ENCODE measurements at regions not wholly inside any gene's neighbourhood (a gene's known extent, or its start where the extent isn't known, plus 50 kb on each side); places are given as distances from the start of the nearest gene placed in this dataset.
"Not testable (repeated sequence)": the region's sequence is repeated elsewhere in the genome, so short reads cannot be mapped to it uniquely, and the experiment has no call there.

GRCh38 chr3:96478496-96478895 is 335.9 kb upstream of the EPHA6 start:
- Histone ChIP-seq H3K9ac (ENCODE audit: low read depth, low read length) (no peak overlapping the region), H3K36me3 (ENCODE audit: control insufficient read depth, insufficient read depth, low read length) (no peaks in the 10 kb centered on the region), H3K27me3 (ENCODE audit: control insufficient read depth, insufficient read depth, low read length) (no peaks in the 10 kb centered on the region), H3K4me1 (ENCODE audit: control insufficient read depth, insufficient read depth, low read length) (no peaks in the 10 kb centered on the region), H3K9me3 (ENCODE audit: control insufficient read depth, insufficient read depth, low read length) (no peaks in the 10 kb centered on the region), H3K4me3 (ENCODE audit: low read depth, low read length) (no peak overlapping the region), H3K27ac (ENCODE audit: low read depth, low read length) (no peak overlapping the region)

DNA sequence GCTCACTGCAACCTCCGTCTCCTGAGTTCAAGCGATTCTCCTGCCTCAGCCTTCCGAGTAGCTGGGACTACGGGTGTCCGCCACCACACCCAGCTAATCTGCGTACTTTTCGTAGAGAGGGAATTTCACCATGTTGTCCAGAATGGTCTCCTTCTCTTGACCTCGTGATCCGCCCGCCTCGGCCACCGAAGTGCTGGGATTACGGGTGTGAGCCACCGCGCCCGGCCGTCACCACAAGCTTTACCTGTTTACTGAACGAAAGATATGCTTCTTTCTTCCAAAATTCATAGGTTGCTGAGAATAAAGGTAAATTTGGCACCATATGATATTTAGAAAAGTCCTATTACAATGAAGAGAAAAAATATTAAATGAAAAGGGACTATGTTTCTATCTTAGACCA is 333.5 kb upstream of the EPHA6 start:
- H3K27ac ChIP-seq (ENCODE audit: low read depth, low read length), result no peak overlapping the region

DNA sequence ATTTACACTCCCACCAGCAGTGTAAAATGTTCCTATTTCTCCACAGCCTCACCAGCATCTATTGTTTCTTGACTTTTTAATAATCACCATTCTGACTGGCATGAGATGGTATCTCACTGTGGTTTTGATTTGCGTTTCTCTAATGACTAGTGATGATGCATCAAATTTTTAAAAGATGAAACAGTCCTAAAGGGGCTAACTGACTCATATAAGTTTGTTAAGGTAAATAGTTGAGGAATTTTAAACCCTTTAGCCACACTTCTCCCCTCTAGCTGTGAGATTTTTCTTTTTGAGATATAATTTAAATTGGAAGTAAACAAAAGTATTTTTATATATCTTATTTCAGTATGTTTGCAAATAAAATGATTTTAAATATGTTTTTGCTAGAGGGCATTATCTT is 331.2 kb upstream of the EPHA6 start:
- not testable (repeated sequence) for H3K4me1 ChIP-seq (ENCODE audit: control insufficient read depth, insufficient read depth, low read length); H3K4me3 ChIP-seq (ENCODE audit: low read depth, low read length); H3K27ac ChIP-seq (ENCODE audit: low read depth, low read length); H3K36me3 ChIP-seq (ENCODE audit: control insufficient read depth, insufficient read depth, low read length); H3K27me3 ChIP-seq (ENCODE audit: control insufficient read depth, insufficient read depth, low read length); H3K9me3 ChIP-seq (ENCODE audit: control insufficient read depth, insufficient read depth, low read length); H3K9ac ChIP-seq (ENCODE audit: low read depth, low read length)

More for the DNA sequence above, 333.5 kb upstream of the EPHA6 start:
- Histone ChIP-seq H3K27me3 (ENCODE audit: control insufficient read depth, insufficient read depth, low read length) (no peaks in the 10 kb centered on the region), H3K9me3 (ENCODE audit: control insufficient read depth, insufficient read depth, low read length) (no peaks in the 10 kb centered on the region), H3K4me1 (ENCODE audit: control insufficient read depth, insufficient read depth, low read length) (no peaks in the 10 kb centered on the region), H3K4me3 (ENCODE audit: low read depth, low read length) (no peak overlapping the region), H3K36me3 (ENCODE audit: control insufficient read depth, insufficient read depth, low read length) (no peaks in the 10 kb centered on the region), H3K9ac (ENCODE audit: low read depth, low read length) (no peak overlapping the region)

- no peak overlapping the region for H3K9ac ChIP-seq (ENCODE audit: low read depth, low read length)
- no peak overlapping the region for H3K27ac ChIP-seq (ENCODE audit: low read depth, low read length)
- no peak overlapping the region for H3K4me3 ChIP-seq (ENCODE audit: low read depth, low read length)
- H3K9me3 ChIP-seq (ENCODE audit: control insufficient read depth, insufficient read depth, low read length), result no peaks in the 10 kb centered on the region
- no peaks in the 10 kb centered on the region for H3K36me3 ChIP-seq (ENCODE audit: control insufficient read depth, insufficient read depth, low read length)
- no peaks in the 10 kb centered on the region for H3K4me1 ChIP-seq (ENCODE audit: control insufficient read depth, insufficient read depth, low read length)
- H3K27me3 ChIP-seq (ENCODE audit: control insufficient read depth, insufficient read depth, low read length), result no peaks in the 10 kb centered on the region
These were observed 330.6 kb upstream of the EPHA6 start for GRCh38 chr3:96483781-96484180.

DNA sequence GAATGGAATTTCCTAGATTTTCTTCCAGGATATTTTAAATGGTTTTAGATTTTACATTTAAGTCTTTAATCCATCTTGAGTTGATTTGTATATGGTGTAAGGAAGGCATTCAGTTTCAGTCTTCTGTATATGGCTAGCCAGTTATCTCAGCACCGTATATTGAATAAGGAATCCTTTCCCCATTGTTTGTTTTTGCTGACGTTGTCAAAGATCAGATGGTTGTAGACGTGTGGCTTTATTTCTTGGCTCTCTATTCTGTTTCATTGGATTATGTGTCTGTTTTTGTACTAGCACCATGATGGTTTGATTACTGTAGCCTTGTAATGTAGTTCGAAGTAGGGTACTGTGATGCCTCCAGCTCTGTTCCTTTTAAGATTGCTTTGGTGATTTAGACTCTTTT is 325.7 kb upstream of the EPHA6 start:
- Histone ChIP-seq H3K27ac (ENCODE audit: low read depth, low read length) (no peak overlapping the region), H3K4me3 (ENCODE audit: low read depth, low read length) (no peak overlapping the region), H3K9me3 (ENCODE audit: control insufficient read depth, insufficient read depth, low read length) (no peaks in the 10 kb centered on the region), H3K4me1 (ENCODE audit: control insufficient read depth, insufficient read depth, low read length) (no peaks in the 10 kb centered on the region), H3K36me3 (ENCODE audit: control insufficient read depth, insufficient read depth, low read length) (no peaks in the 10 kb centered on the region), H3K27me3 (ENCODE audit: control insufficient read depth, insufficient read depth, low read length) (no peaks in the 10 kb centered on the region), H3K9ac (ENCODE audit: low read depth, low read length) (no peak overlapping the region)

GRCh38 chr3:96491023-96491422 is 323.4 kb upstream of the EPHA6 start:
- no peaks in the 10 kb centered on the region for H3K27me3 ChIP-seq (ENCODE audit: control insufficient read depth, insufficient read depth, low read length)
- no peak overlapping the region for H3K4me3 ChIP-seq (ENCODE audit: low read depth, low read length)
- no peaks in the 10 kb centered on the region for H3K36me3 ChIP-seq (ENCODE audit: control insufficient read depth, insufficient read depth, low read length)
- H3K9ac ChIP-seq (ENCODE audit: low read depth, low read length), result no peak overlapping the region
- no peak overlapping the region for H3K27ac ChIP-seq (ENCODE audit: low read depth, low read length)
- no peaks in the 10 kb centered on the region for H3K9me3 ChIP-seq (ENCODE audit: control insufficient read depth, insufficient read depth, low read length)
- no peaks in the 10 kb centered on the region for H3K4me1 ChIP-seq (ENCODE audit: control insufficient read depth, insufficient read depth, low read length)

DNA sequence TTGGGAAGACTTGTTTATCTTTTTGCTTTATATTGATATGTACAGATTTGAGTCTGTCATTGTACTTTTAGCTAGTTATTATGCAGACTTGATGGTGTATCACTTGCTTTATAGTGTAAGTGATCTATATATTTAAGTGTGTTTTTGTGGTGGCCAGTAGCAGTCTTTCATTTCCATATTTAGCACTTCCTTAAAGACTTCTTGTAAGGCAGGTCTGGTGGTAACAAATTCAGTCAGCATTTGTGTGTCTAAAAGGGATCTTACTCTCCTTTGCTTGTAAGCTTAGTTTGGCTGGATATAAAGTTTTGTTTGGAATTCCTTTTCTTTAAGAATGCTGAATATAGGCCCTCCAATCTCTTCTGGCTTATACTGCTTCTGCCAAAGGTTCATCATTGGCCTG is 322.5 kb upstream of the EPHA6 start:
- H3K4me1 ChIP-seq (ENCODE audit: control insufficient read depth, insufficient read depth, low read length), result no peaks in the 10 kb centered on the region
- H3K4me3 ChIP-seq (ENCODE audit: low read depth, low read length), result no peak overlapping the region
- H3K27ac ChIP-seq (ENCODE audit: low read depth, low read length), result no peak overlapping the region
- no peaks in the 10 kb centered on the region for H3K27me3 ChIP-seq (ENCODE audit: control insufficient read depth, insufficient read depth, low read length)
- no peaks in the 10 kb centered on the region for H3K36me3 ChIP-seq (ENCODE audit: control insufficient read depth, insufficient read depth, low read length)
- no peaks in the 10 kb centered on the region for H3K9me3 ChIP-seq (ENCODE audit: control insufficient read depth, insufficient read depth, low read length)
- H3K9ac ChIP-seq (ENCODE audit: low read depth, low read length), result no peak overlapping the region

GRCh38 chr3:96510334-96510733 is 304.1 kb upstream of the EPHA6 start:
- H3K36me3 ChIP-seq (ENCODE audit: control insufficient read depth, insufficient read depth, low read length), result no peaks in the 10 kb centered on the region
- H3K27ac ChIP-seq (ENCODE audit: low read depth, low read length), result no peak overlapping the region
- H3K27me3 ChIP-seq (ENCODE audit: control insufficient read depth, insufficient read depth, low read length), result no peaks in the 10 kb centered on the region
- no peaks in the 10 kb centered on the region for H3K9me3 ChIP-seq (ENCODE audit: control insufficient read depth, insufficient read depth, low read length)
- no peak overlapping the region for H3K9ac ChIP-seq (ENCODE audit: low read depth, low read length)
- H3K4me3 ChIP-seq (ENCODE audit: low read depth, low read length), result no peak overlapping the region
- no peaks in the 10 kb centered on the region for H3K4me1 ChIP-seq (ENCODE audit: control insufficient read depth, insufficient read depth, low read length)

- Histone ChIP-seq H3K9me3 (ENCODE audit: control insufficient read depth, insufficient read depth, low read length) (no peaks in the 10 kb centered on the region), H3K36me3 (ENCODE audit: control insufficient read depth, insufficient read depth, low read length) (no peaks in the 10 kb centered on the region), H3K4me1 (ENCODE audit: control insufficient read depth, insufficient read depth, low read length) (no peaks in the 10 kb centered on the region), H3K27ac (ENCODE audit: low read depth, low read length) (no peak overlapping the region), H3K27me3 (ENCODE audit: control insufficient read depth, insufficient read depth, low read length) (no peaks in the 10 kb centered on the region), H3K4me3 (ENCODE audit: low read depth, low read length) (no peak overlapping the region), H3K9ac (ENCODE audit: low read depth, low read length) (no peak overlapping the region)
These were observed 277.2 kb upstream of the EPHA6 start for GRCh38 chr3:96537165-96537564.

DNA sequence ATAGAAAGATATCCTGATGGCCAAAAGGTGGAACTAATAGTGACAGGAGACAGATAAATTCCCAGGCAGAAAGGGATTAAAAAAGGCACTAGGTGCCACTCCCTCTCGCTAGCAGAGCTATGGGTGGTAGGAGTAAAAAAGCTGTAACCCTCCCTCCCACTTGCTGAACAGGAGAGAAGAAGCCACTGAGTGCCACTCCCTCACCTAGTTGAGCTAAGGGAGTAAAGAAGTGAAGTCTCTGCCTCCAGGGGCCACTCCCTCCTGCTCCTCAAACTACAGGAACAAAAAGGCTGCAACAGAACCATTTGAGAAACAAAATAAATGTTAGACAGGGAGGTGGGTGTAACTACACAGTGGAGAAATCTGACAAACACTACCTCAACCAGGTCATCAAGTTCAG is 276.2 kb upstream of the EPHA6 start:
- Histone ChIP-seq H3K9me3 (ENCODE audit: control insufficient read depth, insufficient read depth, low read length) (no peaks in the 10 kb centered on the region), H3K36me3 (ENCODE audit: control insufficient read depth, insufficient read depth, low read length) (no peaks in the 10 kb centered on the region)

DNA sequence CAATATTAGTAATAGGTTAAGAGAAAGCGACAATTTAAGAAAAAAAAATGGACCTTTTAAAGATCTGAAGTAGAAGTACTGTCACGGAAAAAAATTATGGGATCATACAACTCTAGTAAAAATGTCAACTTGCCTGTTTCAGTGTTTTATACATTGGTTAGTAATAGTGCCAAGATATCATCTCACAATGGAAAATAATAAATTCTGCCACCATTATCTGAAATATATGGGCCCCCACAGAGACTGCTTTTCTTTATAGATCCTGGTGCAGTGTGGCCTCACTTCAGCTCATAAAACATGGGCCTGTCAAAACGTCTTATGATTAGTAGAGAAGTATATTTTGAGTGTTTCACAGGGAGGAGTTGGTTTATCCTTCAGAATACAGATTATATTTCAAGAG is 266.3 kb upstream of the EPHA6 start:
- no peaks in the 10 kb centered on the region; the same call in 1 of the 2 replicates for H3K9me3 ChIP-seq (ENCODE audit: control insufficient read depth, insufficient read depth, low read length)
- H3K4me1 ChIP-seq (ENCODE audit: control insufficient read depth, insufficient read depth, low read length), result no peaks in the 10 kb centered on the region
- no peaks in the 10 kb centered on the region for H3K27me3 ChIP-seq (ENCODE audit: control insufficient read depth, insufficient read depth, low read length)
- H3K27ac ChIP-seq (ENCODE audit: low read depth, low read length), result no peak overlapping the region
- no peak overlapping the region for H3K4me3 ChIP-seq (ENCODE audit: low read depth, low read length)
- no peaks in the 10 kb centered on the region for H3K36me3 ChIP-seq (ENCODE audit: control insufficient read depth, insufficient read depth, low read length)
- H3K9ac ChIP-seq (ENCODE audit: low read depth, low read length), result no peak overlapping the region

More for the DNA sequence above, 276.2 kb upstream of the EPHA6 start:
- H3K27ac ChIP-seq (ENCODE audit: low read depth, low read length), result no peak overlapping the region
- H3K9ac ChIP-seq (ENCODE audit: low read depth, low read length), result no peak overlapping the region
- H3K4me3 ChIP-seq (ENCODE audit: low read depth, low read length), result no peak overlapping the region
- no peaks in the 10 kb centered on the region for H3K4me1 ChIP-seq (ENCODE audit: control insufficient read depth, insufficient read depth, low read length)
- no peaks in the 10 kb centered on the region for H3K27me3 ChIP-seq (ENCODE audit: control insufficient read depth, insufficient read depth, low read length)

GRCh38 chr3:96576935-96577334 is 237.5 kb upstream of the EPHA6 start:
- Histone ChIP-seq H3K36me3 (ENCODE audit: control insufficient read depth, insufficient read depth, low read length) (no peaks in the 10 kb centered on the region), H3K4me1 (ENCODE audit: control insufficient read depth, insufficient read depth, low read length) (no peaks in the 10 kb centered on the region), H3K9me3 (ENCODE audit: control insufficient read depth, insufficient read depth, low read length) (0 out of 2 replicates have a peak, but pooled peaks cover 2% of the 10 kb centered on the region), H3K4me3 (ENCODE audit: low read depth, low read length) (no peak overlapping the region), H3K27me3 (ENCODE audit: control insufficient read depth, insufficient read depth, low read length) (no peaks in the 10 kb centered on the region), H3K27ac (ENCODE audit: low read depth, low read length) (no peak overlapping the region), H3K9ac (ENCODE audit: low read depth, low read length) (no peak overlapping the region)
